Suprapubic skin (tissue), 4 donors: ENCODE measurements at regions not wholly inside any gene's neighbourhood (a gene's known extent, or its start where the extent isn't known, plus 50 kb on each side); places are given as distances from the start of the nearest gene placed in this dataset.

Source experiments
- DNase-seq, 2 donors: peaks; one replicate each; pipeline ENCODE4 v3.0.0-alpha.2; 2019; ENCODE audit warnings: low spot score in 2 of 2
- H3K27ac ChIP-seq: fragments of 200-600 bp; sonication (generic); one replicate; pipeline ENCODE4 v1.5.1; 2019
- H3K27me3 ChIP-seq: fragments of 200-600 bp; sonication (generic); one replicate; pipeline ENCODE4 v1.5.1; 2019
- H3K36me3 ChIP-seq: fragments of 200-600 bp; sonication (generic); one replicate; pipeline ENCODE4 v1.5.1; 2019
- H3K4me1 ChIP-seq: fragments of 200-600 bp; sonication (generic); one replicate; pipeline ENCODE4 v1.5.1; 2019
- H3K4me3 ChIP-seq: fragments of 200-600 bp; sonication (generic); one replicate; pipeline ENCODE4 v1.5.1; 2019; ENCODE audit warnings: mild to moderate bottlenecking
- H3K9me3 ChIP-seq: fragments of 200-600 bp; sonication (generic); one replicate; pipeline ENCODE4 v1.5.1; 2019
- EP300 ChIP-seq: sonication (generic); formaldehyde crosslinking; IDR thresholded peaks from one replicate; pipeline ENCODE4 v1.6.1; 2017; ENCODE audit warnings: antibody characterized with exemption
- POLR2A ChIP-seq, 2 donors: fragments of 450-650 bp; IDR thresholded peaks; one replicate each; pipeline ENCODE4 v1.6.1; 2017; ENCODE audit warnings: antibody characterized with exemption in 2 of 2, mild to moderate bottlenecking in 2 of 2, moderate library complexity in 2 of 2
- POLR2AphosphoS5 ChIP-seq, 3 donors: sonication (generic); formaldehyde crosslinking; IDR thresholded peaks; one replicate each; pipeline ENCODE4 v1.6.1; 2017; ENCODE audit warnings: antibody characterized with exemption in 3 of 3
- WGBS: methylation state at CpG from one replicate; pipeline ENCODE4 v1.1.5; 2018; 5-methylcytosine and 5-hydroxymethylcytosine counted together
- TF ChIP-seq, protein P1 (sequence below), 2 donors: fragments of 200-600 bp in 1 of 2; fragments of 450-650 bp in 1 of 2; sonication (generic) in 1 of 2; IDR thresholded peaks; one replicate each; pipeline ENCODE4 v1.5.1; 2016 to 2019; ENCODE audit warnings: antibody characterized with exemption in 2 of 2, mild to moderate bottlenecking in 1 of 2, moderate library complexity in 1 of 2

DNA sequence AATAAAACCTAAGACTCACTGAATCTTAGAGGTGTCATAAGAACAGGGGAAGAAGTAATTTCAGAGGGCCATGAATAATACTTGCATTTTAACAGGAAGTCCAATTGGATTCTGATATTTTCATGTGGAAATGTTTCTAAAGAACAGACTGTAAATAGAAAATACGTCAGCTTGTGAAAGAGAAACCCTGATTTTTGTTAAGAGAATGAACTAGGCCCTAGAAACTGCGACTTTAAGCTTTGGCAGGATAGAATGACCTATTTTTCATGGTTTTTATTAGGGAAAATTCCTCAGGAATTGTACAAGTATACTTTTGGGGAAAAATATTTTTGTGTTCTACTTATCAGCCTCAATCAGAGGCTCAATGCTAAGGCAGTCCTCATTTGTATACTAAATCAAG lies 215.5 kb upstream of the ACTBL2 start:
- no peaks in the 10 kb centered on the region for H3K36me3 ChIP-seq
- TF ChIP-seq POLR2AphosphoS5 (IDR thresholded peaks at IDR 0.05), result no peak
- TF ChIP-seq, protein P1, sequence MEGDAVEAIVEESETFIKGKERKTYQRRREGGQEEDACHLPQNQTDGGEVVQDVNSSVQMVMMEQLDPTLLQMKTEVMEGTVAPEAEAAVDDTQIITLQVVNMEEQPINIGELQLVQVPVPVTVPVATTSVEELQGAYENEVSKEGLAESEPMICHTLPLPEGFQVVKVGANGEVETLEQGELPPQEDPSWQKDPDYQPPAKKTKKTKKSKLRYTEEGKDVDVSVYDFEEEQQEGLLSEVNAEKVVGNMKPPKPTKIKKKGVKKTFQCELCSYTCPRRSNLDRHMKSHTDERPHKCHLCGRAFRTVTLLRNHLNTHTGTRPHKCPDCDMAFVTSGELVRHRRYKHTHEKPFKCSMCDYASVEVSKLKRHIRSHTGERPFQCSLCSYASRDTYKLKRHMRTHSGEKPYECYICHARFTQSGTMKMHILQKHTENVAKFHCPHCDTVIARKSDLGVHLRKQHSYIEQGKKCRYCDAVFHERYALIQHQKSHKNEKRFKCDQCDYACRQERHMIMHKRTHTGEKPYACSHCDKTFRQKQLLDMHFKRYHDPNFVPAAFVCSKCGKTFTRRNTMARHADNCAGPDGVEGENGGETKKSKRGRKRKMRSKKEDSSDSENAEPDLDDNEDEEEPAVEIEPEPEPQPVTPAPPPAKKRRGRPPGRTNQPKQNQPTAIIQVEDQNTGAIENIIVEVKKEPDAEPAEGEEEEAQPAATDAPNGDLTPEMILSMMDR (IDR thresholded peaks at IDR 0.05), result no peak
- no peak for TF ChIP-seq POLR2A (IDR thresholded peaks at IDR 0.05)
- TF ChIP-seq EP300, result no peak
- no peak for DNase-seq
- peak overlapping the region; percentile 56 for H3K27ac ChIP-seq
- no peak overlapping the region for H3K4me3 ChIP-seq
- 81% methylated on average over 2 of the region's 2 CpGs for WGBS
- H3K4me1 ChIP-seq, result peaks cover 45% of the 10 kb centered on the region
- no peaks in the 10 kb centered on the region for H3K27me3 ChIP-seq
- no peaks in the 10 kb centered on the region for H3K9me3 ChIP-seq

DNA sequence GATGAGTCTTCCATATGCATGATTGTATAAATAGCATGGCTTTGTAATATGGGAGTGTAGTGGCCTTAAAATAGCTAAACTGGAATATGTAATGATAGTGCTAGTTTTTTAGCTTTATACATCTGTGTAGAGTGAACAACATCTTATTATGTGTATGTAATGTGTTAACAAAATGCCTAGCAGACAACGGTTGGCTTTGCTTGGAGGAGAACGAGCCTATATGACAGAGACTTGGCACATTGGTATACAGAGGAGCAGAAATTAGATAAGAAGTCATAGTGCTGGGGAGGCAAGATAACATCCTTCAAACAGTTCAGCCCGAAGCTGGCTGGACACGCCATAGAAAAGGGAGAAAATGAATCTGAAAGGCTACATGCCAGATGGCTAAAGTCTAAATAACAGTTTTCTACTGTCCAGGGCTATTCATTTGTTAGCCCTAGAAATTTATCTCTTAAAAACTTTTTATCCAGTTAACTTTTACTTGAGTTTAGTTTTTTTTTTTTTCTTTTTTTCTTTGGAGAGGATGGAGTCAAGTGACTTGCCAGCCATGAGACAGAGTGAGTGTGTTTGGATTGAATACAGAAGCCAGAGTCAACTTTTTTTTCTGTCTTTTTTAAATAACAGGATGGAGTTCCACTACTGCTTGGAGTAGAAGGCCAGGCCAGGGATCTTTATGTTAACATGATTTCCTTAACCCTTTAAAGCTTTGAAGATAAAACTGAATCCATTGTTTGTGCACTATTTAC lies 214.4 kb upstream of the ACTBL2 start:
- Histone ChIP-seq H3K4me1 (peaks cover 51% of the 10 kb centered on the region), H3K9me3 (no peaks in the 10 kb centered on the region)
- 63% methylated on average over 4 of the region's 4 CpGs for WGBS

DNA sequence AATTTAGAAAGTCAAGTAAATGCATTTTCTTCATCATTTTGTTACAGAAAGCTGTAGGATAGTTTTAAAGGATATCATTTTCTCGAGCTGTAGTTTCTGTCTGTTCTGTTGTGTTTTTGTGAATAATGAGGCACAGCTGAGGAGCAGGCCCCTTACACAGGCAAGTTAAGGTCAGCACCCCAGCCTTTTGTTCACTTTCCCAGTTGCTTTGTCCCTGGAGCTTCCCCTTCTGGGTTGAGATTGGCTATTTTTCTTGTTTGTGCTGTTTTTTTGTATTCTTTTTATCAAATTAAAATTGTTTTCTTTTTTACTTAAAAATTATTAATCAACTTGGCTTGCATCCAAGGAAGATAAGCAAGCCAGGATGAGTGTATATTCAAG lies 213.8 kb upstream of the ACTBL2 start:
- Histone ChIP-seq H3K4me1 (peaks cover 51% of the 10 kb centered on the region), H3K9me3 (no peaks in the 10 kb centered on the region), H3K27ac (no peak overlapping the region), H3K36me3 (no peaks in the 10 kb centered on the region), H3K27me3 (no peaks in the 10 kb centered on the region), H3K4me3 (no peak overlapping the region)
- WGBS, result 82% methylated on average over 1 of the region's 1 CpG
- no peak for TF ChIP-seq POLR2AphosphoS5 (IDR thresholded peaks at IDR 0.05)
- TF ChIP-seq EP300, result no peak
- TF ChIP-seq POLR2A (IDR thresholded peaks at IDR 0.05), result no peak
- TF ChIP-seq, protein P1 (IDR thresholded peaks at IDR 0.05), result no peak
- DNase-seq, result no peak

More for the DNA sequence above, 214.4 kb upstream of the ACTBL2 start:
- H3K27me3 ChIP-seq, result no peaks in the 10 kb centered on the region
- DNase-seq, result no peak
- H3K27ac ChIP-seq, result peak overlapping the region; percentile 45
- TF ChIP-seq EP300 (no peak), POLR2AphosphoS5 (IDR thresholded peaks at IDR 0.05) (no peak), POLR2A (IDR thresholded peaks at IDR 0.05) (no peak)
- TF ChIP-seq, protein P1 (IDR thresholded peaks at IDR 0.05), result no peak
- no peaks in the 10 kb centered on the region for H3K36me3 ChIP-seq
- H3K4me3 ChIP-seq, result no peak overlapping the region

GRCh38 chr5:57695706-57696388 lies 213.2 kb upstream of the ACTBL2 start:
- peaks cover 51% of the 10 kb centered on the region for H3K4me1 ChIP-seq
- no peaks in the 10 kb centered on the region for H3K36me3 ChIP-seq
- no peaks in the 10 kb centered on the region for H3K27me3 ChIP-seq
- TF ChIP-seq EP300, result no peak
- TF ChIP-seq POLR2A (IDR thresholded peaks at IDR 0.05), result no peak
- TF ChIP-seq POLR2AphosphoS5 (IDR thresholded peaks at IDR 0.05), result no peak
- TF ChIP-seq, protein P1 (IDR thresholded peaks at IDR 0.05), result no peak
- H3K4me3 ChIP-seq, result no peak overlapping the region
- 57% methylated on average over 4 of the region's 4 CpGs for WGBS
- H3K27ac ChIP-seq, result peak overlapping the region; percentile 60
- DNase-seq, result no peak
- no peaks in the 10 kb centered on the region for H3K9me3 ChIP-seq

DNA sequence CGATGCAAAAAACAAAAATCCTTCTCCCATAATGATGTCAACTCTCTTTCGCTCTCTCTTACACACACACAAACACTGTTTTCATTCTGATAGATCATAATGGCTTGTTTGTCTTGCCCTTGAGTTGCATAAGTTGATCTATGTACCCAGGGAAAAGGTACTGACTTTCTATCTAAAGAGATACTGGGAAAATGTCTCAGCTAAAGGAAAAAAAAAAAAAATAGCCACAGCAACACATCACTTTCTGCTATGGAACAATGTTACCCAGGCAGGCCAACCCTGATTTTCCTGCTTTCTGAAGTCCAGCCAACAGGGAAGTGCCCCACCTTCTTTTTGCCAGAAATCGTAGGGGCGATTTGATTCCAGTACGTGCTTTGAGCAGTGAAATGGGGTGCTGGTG lies 212.6 kb upstream of the ACTBL2 start:
- Histone ChIP-seq H3K4me1 (peaks cover 51% of the 10 kb centered on the region), H3K36me3 (no peaks in the 10 kb centered on the region), H3K9me3 (no peaks in the 10 kb centered on the region), H3K27ac (peak overlapping the region; percentile 60), H3K27me3 (no peaks in the 10 kb centered on the region), H3K4me3 (no peak overlapping the region)
- DNase-seq, result no peak
- no peak for TF ChIP-seq EP300
- TF ChIP-seq, protein P1 (IDR thresholded peaks at IDR 0.05), result no peak
- TF ChIP-seq POLR2A (IDR thresholded peaks at IDR 0.05), result no peak
- no peak for TF ChIP-seq POLR2AphosphoS5 (IDR thresholded peaks at IDR 0.05)
- WGBS, result 58% methylated on average over 5 of the region's 5 CpGs
